K562 (cell line): ENCODE measurements at regions not wholly inside any gene's neighbourhood (a gene's known extent, or its start where the extent isn't known, plus 50 kb on each side); places are given as distances from the start of the nearest gene placed in this dataset.

Experiments used
- ATAC-seq: fragments of 200-7000 bp; cut with Tn5 transposase; 3 replicates; pipeline ENCODE4 v1.9.1; 2020; ENCODE audit warnings: moderate library complexity
- BruUV-seq: library from RNA; stranded (reverse); fragments of 400-500 nt; replicated peaks from 2 replicates; lab custom pipeline; 2021; lab: Mats Ljungman, UMichigan
- CTCF ChIA-PET: fragments of 300-600 bp; formaldehyde crosslinking; extraction: SDS; loops from one replicate; lab custom pipeline; 2021; ENCODE audit warnings: low intra/inter-chr PET ratio; lab: Yijun Ruan, JAX
- POLR2A ChIA-PET: fragments of 300-600, 350-650 bp; sonication (Branson Sonifier 250); formaldehyde crosslinking; extraction: SDS; loops from one replicate; lab custom pipeline; 2021; ENCODE audit warnings: antibody characterized with exemption, inconsistent platforms; lab: Yijun Ruan, JAX
- DNase-seq, 4 experiments: peaks; one replicate each; pipeline versions ENCODE4 v3.0.0 to v3.0.0-alpha.2; 2011 to 2018; ENCODE audit warnings: low spot score in 3 of 4, mixed read lengths in 3 of 4; ENCODE audit errors: extremely low read depth in 1 of 4
- FAIRE-seq: peaks from 2 replicates; lab custom pipeline; 2011; peaks lifted over from hg19 to GRCh38; lab: Jason Lieb, UNC
- H2AFZ ChIP-seq: 2 replicates; pipeline ENCODE4 v1.6.0; 2011; ENCODE audit warnings: low read depth, low read length, control low read depth, inconsistent platforms
- H3K27ac ChIP-seq: fragments of 200-600 bp; 3 replicates; pipeline ENCODE4 v1.8.0; 2011; ENCODE audit warnings: low read depth, mild to moderate bottlenecking, control low read depth, inconsistent platforms, low read length, moderate library complexity, mixed read lengths; ENCODE audit errors: extremely low read depth
- H3K27me3 ChIP-seq, 2 experiments: fragments of 300-600 bp in 1 of 2; 2 replicates in 1 of 2; 3 replicates in 1 of 2; pipeline versions ENCODE4 v1.6.0 to v1.8.0; 2011; ENCODE audit warnings: inconsistent platforms in 2 of 2, low read length in 2 of 2, mild to moderate bottlenecking in 1 of 2, mixed read lengths in 1 of 2, moderate library complexity in 1 of 2; ENCODE audit not compliant: control insufficient read depth in 2 of 2, insufficient read depth in 2 of 2
- H3K36me3 ChIP-seq: fragments of 300-600 bp; 3 replicates; pipeline ENCODE4 v1.8.0; 2011; ENCODE audit warnings: mild to moderate bottlenecking, low read length, inconsistent platforms; ENCODE audit not compliant: control insufficient read depth, insufficient read depth
- H3K4me1 ChIP-seq, 2 experiments: fragments of 200-600 bp in 1 of 2; replicated peaks in 1 of 2; 2 replicates in 1 of 2; 3 replicates in 1 of 2; pipeline versions ENCODE4 v1.5.1 to v1.8.0; 2011; ENCODE audit warnings: inconsistent platforms in 2 of 2, low read length in 2 of 2, mild to moderate bottlenecking in 1 of 2, mixed read lengths in 1 of 2, moderate library complexity in 1 of 2; ENCODE audit not compliant: control insufficient read depth in 2 of 2, insufficient read depth in 2 of 2
- H3K4me2 ChIP-seq: 2 replicates; pipeline ENCODE4 v1.6.1; 2011; ENCODE audit warnings: low read length, control low read depth, inconsistent platforms, mixed read lengths; ENCODE audit not compliant: insufficient read depth
- H3K4me3 ChIP-seq: fragments of 200-600 bp; sonication (generic), shearing (Covaris generic); 2 replicates; pipeline ENCODE4 v1.5.1; 2016; ENCODE audit warnings: control low read depth, inconsistent platforms
- H3K79me2 ChIP-seq: fragments of 200-600 bp; 3 replicates; pipeline ENCODE4 v1.8.0; 2011; ENCODE audit warnings: low read length, inconsistent platforms; ENCODE audit not compliant: control insufficient read depth, insufficient read depth
- H3K9ac ChIP-seq, 2 experiments: 2 replicates each; pipeline versions ENCODE4 v1.6.0 to v1.6.1; 2011; ENCODE audit warnings: low read depth in 2 of 2, low read length in 2 of 2, control low read depth in 1 of 2, inconsistent platforms in 1 of 2, mild to moderate bottlenecking in 1 of 2, mixed read lengths in 1 of 2; ENCODE audit not compliant: insufficient read depth in 1 of 2
- H3K9me1 ChIP-seq: one replicate; pipeline ENCODE4 v1.6.0; 2011; ENCODE audit warnings: inconsistent platforms, mild to moderate bottlenecking, low read length, moderate library complexity; ENCODE audit not compliant: control insufficient read depth, insufficient read depth
- H3K9me3 ChIP-seq: replicated peaks from 2 replicates; pipeline ENCODE4 v1.5.1; 2011; ENCODE audit warnings: low read depth, low read length, inconsistent platforms; ENCODE audit not compliant: control insufficient read depth, insufficient read depth
- H4K20me1 ChIP-seq: replicated peaks from 2 replicates; pipeline ENCODE4 v1.6.1; 2011; ENCODE audit warnings: low read length, inconsistent platforms, mixed read lengths; ENCODE audit not compliant: control insufficient read depth, insufficient read depth
- BHLHE40 ChIP-seq: IDR thresholded peaks from 2 replicates; pipeline ENCODE4 v1.6.1; 2011; ENCODE audit warnings: low read length, improper control_type of control experiment
- FOXK2 ChIP-seq, 2 experiments: fragments of 450-650 bp; IDR thresholded peaks in 1 of 2; conservative IDR thresholded peaks in 1 of 2; 2 replicates each; pipeline ENCODE4 v1.6.1; 2016; ENCODE audit warnings: low read depth in 2 of 2, mild to moderate bottlenecking in 1 of 2
- MTA3 ChIP-seq: fragments of 450-650 bp; formaldehyde crosslinking; IDR thresholded peaks from 2 replicates; pipeline ENCODE4 v1.6.1; 2017; ENCODE audit warnings: mild to moderate bottlenecking, borderline replicate concordance
- NFE2 ChIP-seq: IDR thresholded peaks from 2 replicates; pipeline ENCODE4 v1.6.1; 2014; ENCODE audit warnings: antibody characterized with exemption, low read depth
- NR1H2 ChIP-seq: sonication (generic); formaldehyde crosslinking; IDR thresholded peaks from 2 replicates; pipeline ENCODE4 v1.4.0; 2020; ENCODE audit warnings: mild to moderate bottlenecking, missing genetic modification reagents
- SMARCC2 ChIP-seq: fragments of 450-650 bp; IDR thresholded peaks from 2 replicates; pipeline ENCODE4 v1.6.1; 2017; ENCODE audit warnings: antibody characterized with exemption, moderate library complexity, mild to moderate bottlenecking, low read depth
- TBL1XR1 ChIP-seq, 2 experiments: IDR thresholded peaks; 2 replicates each; pipeline ENCODE4 v1.6.1; 2012; ENCODE audit warnings: improper control_type of control experiment in 2 of 2, low read length in 2 of 2, mild to moderate bottlenecking in 1 of 2
- TGIF2 ChIP-seq: sonication (generic); formaldehyde crosslinking; IDR thresholded peaks from 2 replicates; pipeline ENCODE4 v1.8.1; 2022; ENCODE audit warnings: mild to moderate bottlenecking, missing genetic modification reagents, moderate library complexity
- ZKSCAN3 ChIP-seq: fragments of 250-450 bp; sonication (Bioruptor Pico); IDR thresholded peaks from 2 replicates; pipeline ENCODE4 v1.4.0; 2020
- ZNF224 ChIP-seq: sonication (generic); formaldehyde crosslinking; IDR thresholded peaks from 2 replicates; pipeline ENCODE4 v1.8.0; 2022; ENCODE audit warnings: mild to moderate bottlenecking, missing genetic modification reagents
- ZNF668 ChIP-seq: fragments of 250-450 bp; sonication (Bioruptor Pico); IDR thresholded peaks from 2 replicates; pipeline ENCODE4 v1.8.0; 2022; ENCODE audit warnings: mild to moderate bottlenecking, inconsistent platforms
- ZNF79 ChIP-seq: fragments of 250-450 bp; sonication (Bioruptor Pico); IDR thresholded peaks from 2 replicates; pipeline ENCODE4 v1.4.0; 2020; ENCODE audit warnings: low read depth, mild to moderate bottlenecking, moderate library complexity
- ZSCAN29 ChIP-seq: fragments of 450-650 bp; IDR thresholded peaks from 2 replicates; pipeline ENCODE4 v1.6.1; 2017
- WGBS: fragments of 100-300 bp; shearing (Covaris generic); methylation state at CpG from one replicate; pipeline ENCODE4 v1.1.6; 2016; ENCODE audit warnings: low coverage, mixed read lengths; ENCODE audit not compliant: insufficient coverage; ENCODE audit errors: missing lambda C conversion rate; 5-methylcytosine and 5-hydroxymethylcytosine counted together
- in situ Hi-C: fragments of 300-500 bp; cut with MboI; formaldehyde crosslinking; loops from 4 replicates; pipeline ENCODE4 v1.15.0; 2018; ENCODE audit warnings: inconsistent platforms, mixed read lengths
- intact Hi-C: fragments of 100-400 bp; cut with micrococcal nuclease; formaldehyde crosslinking; loops from 2 replicates; pipeline ENCODE4 v1.14.2; 2022
- TF ChIP-seq, protein P1 (sequence below), 2 experiments: fragments of 250-450 bp in 1 of 2; fragments of 450-650 bp in 1 of 2; sonication (Bioruptor Pico) in 1 of 2; IDR thresholded peaks; 2 replicates each; pipeline versions ENCODE4 v1.6.1 to v1.8.0; 2016 to 2021; ENCODE audit warnings: mild to moderate bottlenecking in 2 of 2, moderate library complexity in 2 of 2, missing compliant biosample characterization in 1 of 2, missing genetic modification characterization in 1 of 2
- TF ChIP-seq, protein P2 (sequence below): fragments of 250-450 bp; sonication (Bioruptor Pico); IDR thresholded peaks from 2 replicates; pipeline ENCODE4 v1.4.0; 2020; ENCODE audit warnings: mild to moderate bottlenecking, moderate library complexity

DNA sequence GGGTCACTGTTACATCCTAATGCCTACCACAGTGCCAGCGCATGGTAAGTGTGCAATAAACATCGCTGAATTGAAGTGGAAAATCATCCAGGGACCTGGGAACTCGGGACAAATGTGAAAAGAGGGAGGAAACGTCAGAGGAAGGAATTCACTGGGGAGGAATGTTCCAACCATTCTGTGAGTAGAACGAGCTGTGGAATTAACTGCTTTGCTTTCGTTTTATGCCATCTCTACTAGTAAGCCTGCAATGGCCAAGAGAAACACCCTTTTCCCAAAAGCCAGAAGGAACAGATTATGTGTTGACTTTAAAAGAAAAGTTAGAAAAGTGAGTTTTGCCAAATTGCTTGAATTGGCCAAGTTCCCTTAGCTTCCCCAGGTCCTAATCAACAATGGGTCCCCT, 1044.9 kb downstream of the TYW1 start:
- ChIA-PET CTCF (no interaction called here), POLR2A (no interaction called here)
- no peak overlapping the region for H3K27ac ChIP-seq
- intact Hi-C loops: no loop called here
- DNase-seq (no peak), FAIRE-seq (no peak), ATAC-seq (no peak)
- no peaks in the 10 kb centered on the region for H4K20me1 ChIP-seq
- 2% methylated on average over 6 of the region's 6 CpGs for WGBS
- no peak overlapping the region for H3K4me3 ChIP-seq
- H2AFZ ChIP-seq: no peak overlapping the region
- H3K79me2 ChIP-seq: no peaks in the 10 kb centered on the region
- in situ Hi-C loops: no loop called here
- H3K9me3 ChIP-seq: no peaks in the 10 kb centered on the region
- no peaks in the 10 kb centered on the region for H3K4me1 ChIP-seq
- H3K9ac ChIP-seq: no peak overlapping the region
- no peaks in the 10 kb centered on the region for H3K9me1 ChIP-seq
- peaks cover 0 to 10% of the 10 kb centered on the region in 2 experiments; a peak in 2 of 5 replicates for H3K27me3 ChIP-seq
- TF ChIP-seq TBL1XR1 (IDR thresholded peaks at IDR 0.05; ENCODE audit: low read length in 2 of 2): no peak
- TF ChIP-seq NR1H2: no peak
- TF ChIP-seq ZSCAN29: no peak
- TF ChIP-seq ZNF224: no peak
- no peak for TF ChIP-seq NFE2
- no peaks in the 10 kb centered on the region for H3K36me3 ChIP-seq
- no peak overlapping the region for H3K4me2 ChIP-seq
- BruUV-seq: no TSS peak

DNA sequence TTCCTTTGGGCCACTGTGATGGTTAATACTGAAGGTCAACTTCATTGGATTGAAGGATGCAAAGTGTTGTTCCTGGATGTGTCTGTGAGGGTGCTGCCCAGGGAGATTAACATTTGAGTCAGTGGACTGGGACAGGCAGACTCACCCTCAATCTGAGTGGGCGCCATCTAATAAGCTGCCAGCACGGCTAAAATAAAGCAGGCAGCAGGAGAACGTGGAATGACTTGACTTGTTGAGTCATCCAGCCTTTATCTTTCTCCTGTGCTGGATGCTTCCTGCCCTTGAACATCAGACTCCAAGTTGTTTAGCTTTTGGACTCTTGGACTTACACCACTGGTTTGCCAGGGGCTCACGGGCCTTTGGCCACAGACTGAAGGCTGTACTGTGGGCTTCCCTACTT, 1046.9 kb downstream of the TYW1 start:
- ChIA-PET CTCF (no interaction called here), POLR2A (no interaction called here)
- 0% methylated on average over 4 of the region's 4 CpGs for WGBS
- H3K9ac ChIP-seq: no peak overlapping the region
- DNase-seq (no peak), FAIRE-seq (no peak), ATAC-seq (no peak)
- no peak overlapping the region for H3K4me3 ChIP-seq
- H3K4me1 ChIP-seq: no peaks in the 10 kb centered on the region
- H3K4me2 ChIP-seq: no peak overlapping the region
- intact Hi-C loops: no loop called here
- no peaks in the 10 kb centered on the region for H3K9me3 ChIP-seq
- BruUV-seq: no TSS peak
- no peaks in the 10 kb centered on the region for H3K36me3 ChIP-seq
- no peak overlapping the region for H3K27ac ChIP-seq
- in situ Hi-C loops: no loop called here
- no peaks in the 10 kb centered on the region for H3K9me1 ChIP-seq
- H4K20me1 ChIP-seq: no peaks in the 10 kb centered on the region
- H3K79me2 ChIP-seq: no peaks in the 10 kb centered on the region
- peaks cover 0 to 10% of the 10 kb centered on the region in 2 experiments; a peak in 2 of 5 replicates for H3K27me3 ChIP-seq
- H2AFZ ChIP-seq: no peak overlapping the region
- no peak for TF ChIP-seq ZNF79 (CRISPR knock-in tag)
- no peak for TF ChIP-seq SMARCC2
- no peak for TF ChIP-seq ZNF668 (CRISPR knock-in tag)
- TF ChIP-seq MTA3: no peak
- TF ChIP-seq FOXK2 (conservative IDR thresholded peaks at IDR 0.05 in 1 of 2, IDR thresholded peaks at IDR 0.05 in 1 of 2; ENCODE audit: low read depth in 2 of 2): no peak
- no peak for TF ChIP-seq ZKSCAN3 (CRISPR knock-in tag)
- TF ChIP-seq, protein P1, sequence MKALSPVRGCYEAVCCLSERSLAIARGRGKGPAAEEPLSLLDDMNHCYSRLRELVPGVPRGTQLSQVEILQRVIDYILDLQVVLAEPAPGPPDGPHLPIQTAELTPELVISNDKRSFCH (CRISPR knock-in tag; IDR thresholded peaks at IDR 0.05): no peak
- TF ChIP-seq, protein P1 (tag; IDR thresholded peaks at IDR 0.05): no peak
- TF ChIP-seq TGIF2 (CRISPR knock-in tag): no peak
- TF ChIP-seq BHLHE40: no peak
- TF ChIP-seq, protein P2, sequence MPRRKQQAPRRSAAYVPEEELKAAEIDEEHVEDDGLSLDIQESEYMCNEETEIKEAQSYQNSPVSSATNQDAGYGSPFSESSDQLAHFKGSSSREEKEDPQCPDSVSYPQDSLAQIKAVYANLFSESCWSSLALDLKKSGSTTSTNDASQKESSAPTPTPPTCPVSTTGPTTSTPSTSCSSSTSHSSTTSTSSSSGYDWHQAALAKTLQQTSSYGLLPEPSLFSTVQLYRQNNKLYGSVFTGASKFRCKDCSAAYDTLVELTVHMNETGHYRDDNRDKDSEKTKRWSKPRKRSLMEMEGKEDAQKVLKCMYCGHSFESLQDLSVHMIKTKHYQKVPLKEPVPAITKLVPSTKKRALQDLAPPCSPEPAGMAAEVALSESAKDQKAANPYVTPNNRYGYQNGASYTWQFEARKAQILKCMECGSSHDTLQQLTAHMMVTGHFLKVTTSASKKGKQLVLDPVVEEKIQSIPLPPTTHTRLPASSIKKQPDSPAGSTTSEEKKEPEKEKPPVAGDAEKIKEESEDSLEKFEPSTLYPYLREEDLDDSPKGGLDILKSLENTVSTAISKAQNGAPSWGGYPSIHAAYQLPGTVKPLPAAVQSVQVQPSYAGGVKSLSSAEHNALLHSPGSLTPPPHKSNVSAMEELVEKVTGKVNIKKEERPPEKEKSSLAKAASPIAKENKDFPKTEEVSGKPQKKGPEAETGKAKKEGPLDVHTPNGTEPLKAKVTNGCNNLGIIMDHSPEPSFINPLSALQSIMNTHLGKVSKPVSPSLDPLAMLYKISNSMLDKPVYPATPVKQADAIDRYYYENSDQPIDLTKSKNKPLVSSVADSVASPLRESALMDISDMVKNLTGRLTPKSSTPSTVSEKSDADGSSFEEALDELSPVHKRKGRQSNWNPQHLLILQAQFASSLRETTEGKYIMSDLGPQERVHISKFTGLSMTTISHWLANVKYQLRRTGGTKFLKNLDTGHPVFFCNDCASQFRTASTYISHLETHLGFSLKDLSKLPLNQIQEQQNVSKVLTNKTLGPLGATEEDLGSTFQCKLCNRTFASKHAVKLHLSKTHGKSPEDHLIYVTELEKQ: no peak
